WTC11 (cell line): ENCODE measurements at regions not wholly inside any gene's neighbourhood (a gene's known extent, or its start where the extent isn't known, plus 50 kb on each side); places are given as distances from the start of the nearest gene placed in this dataset.
A peak's percentile ranks its signal among the peaks of the same experiment; 100 is the strongest.

Source experiments
- ATAC-seq: fragments of 200-7000 bp; cut with Tn5 transposase; 2 replicates; pipeline ENCODE4 v1.10.0; 2021; ENCODE audit warnings: mild to moderate bottlenecking, moderate library complexity
- CTCF ChIA-PET: fragments of 300-600 bp; sonication (Branson Sonifier 250); formaldehyde crosslinking; loops from one replicate; lab custom pipeline; 2021; ENCODE audit warnings: antibody characterized with exemption; lab: Charles Lee
- POLR2A ChIA-PET: fragments of 350-600 bp; sonication (Branson Sonifier 250); formaldehyde crosslinking; loops from one replicate; lab custom pipeline; 2021; ENCODE audit warnings: antibody characterized with exemption; lab: Charles Lee
- DNase-seq: peaks from one replicate; pipeline ENCODE4 v3.0.0; 2021; ENCODE audit warnings: low spot score
- H3K27ac Mint-ChIP-seq: 2 replicates; pipeline ENCODE4 v1.8.0; 2021; ENCODE audit warnings: mixed read lengths
- H3K27me3 Mint-ChIP-seq: 2 replicates; pipeline ENCODE4 v1.8.0; 2021; ENCODE audit warnings: low read depth, mild to moderate bottlenecking, moderate library complexity, mixed read lengths
- H3K36me3 Mint-ChIP-seq: 2 replicates; pipeline ENCODE4 v1.8.0; 2021; ENCODE audit warnings: mixed read lengths
- H3K4me1 Mint-ChIP-seq: 2 replicates; pipeline ENCODE4 v1.8.0; 2022; ENCODE audit warnings: mixed read lengths
- H3K4me3 Mint-ChIP-seq: 2 replicates; pipeline ENCODE4 v1.8.0; 2021; ENCODE audit warnings: mild to moderate bottlenecking, moderate library complexity, mixed read lengths
- H3K9me3 Mint-ChIP-seq: 2 replicates; pipeline ENCODE4 v1.8.0; 2021; ENCODE audit warnings: mixed read lengths
- FOXJ3 ChIP-seq: sonication (generic); formaldehyde crosslinking; IDR thresholded peaks from 2 replicates; pipeline ENCODE4 v1.9.0; 2021; ENCODE audit warnings: missing genetic modification reagents, mild to moderate bottlenecking, borderline replicate concordance
- FOXK1 ChIP-seq: sonication (generic); formaldehyde crosslinking; IDR thresholded peaks from 2 replicates; pipeline ENCODE4 v1.8.0; 2022; ENCODE audit warnings: mild to moderate bottlenecking, moderate library complexity, missing genetic modification reagents
- JUN ChIP-seq: sonication (generic); formaldehyde crosslinking; IDR thresholded peaks from 2 replicates; pipeline ENCODE4 v1.8.0; 2023; ENCODE audit warnings: mild to moderate bottlenecking, missing genetic modification reagents
- NR3C1 ChIP-seq: sonication (generic); formaldehyde crosslinking; conservative IDR thresholded peaks from 2 replicates; pipeline ENCODE4 v1.8.1; 2023; ENCODE audit warnings: low read depth, mild to moderate bottlenecking, missing genetic modification reagents
- PRRX2 ChIP-seq: fragments of 250-450 bp; sonication (Bioruptor Pico); IDR thresholded peaks from 2 replicates; pipeline ENCODE4 v1.8.0; 2021; ENCODE audit warnings: mild to moderate bottlenecking
- RELA ChIP-seq: sonication (generic); formaldehyde crosslinking; IDR thresholded peaks from 2 replicates; pipeline ENCODE4 v1.8.1; 2022; ENCODE audit warnings: missing genetic modification reagents, mild to moderate bottlenecking, borderline replicate concordance
- TP53 ChIP-seq: sonication (generic); formaldehyde crosslinking; IDR thresholded peaks from 2 replicates; pipeline ENCODE4 v1.8.1; 2023; ENCODE audit warnings: mild to moderate bottlenecking, missing genetic modification reagents
- ZBTB21 ChIP-seq: sonication (generic); formaldehyde crosslinking; IDR thresholded peaks from 2 replicates; pipeline ENCODE4 v1.8.1; 2023; ENCODE audit warnings: mild to moderate bottlenecking, missing genetic modification reagents, borderline replicate concordance
- ZNF317 ChIP-seq: sonication (generic); formaldehyde crosslinking; IDR thresholded peaks from 2 replicates; pipeline ENCODE4 v1.8.1; 2023; ENCODE audit warnings: low read depth, mild to moderate bottlenecking, moderate library complexity, missing genetic modification reagents, borderline replicate concordance
- ZNF671 ChIP-seq: fragments of 250-450 bp; sonication (Bioruptor Pico); IDR thresholded peaks from 2 replicates; pipeline ENCODE4 v1.8.0; 2021; ENCODE audit warnings: mild to moderate bottlenecking
- TF ChIP-seq, protein P1 (sequence below): fragments of 250-450 bp; sonication (Bioruptor Pico); IDR thresholded peaks from 2 replicates; pipeline ENCODE4 v2.1.2; 2022; ENCODE audit warnings: mild to moderate bottlenecking, moderate library complexity
- TF ChIP-seq, protein P2 (sequence below): sonication (generic); formaldehyde crosslinking; conservative IDR thresholded peaks from 2 replicates; pipeline ENCODE4 v1.8.1; 2023; ENCODE audit warnings: mild to moderate bottlenecking, low read depth, missing genetic modification reagents, moderate library complexity
- TF ChIP-seq, protein P3 (sequence below): sonication (generic); formaldehyde crosslinking; IDR thresholded peaks from 2 replicates; pipeline ENCODE4 v1.8.1; 2023; ENCODE audit warnings: mild to moderate bottlenecking, missing genetic modification reagents, borderline replicate concordance
- TF ChIP-seq, protein P4 (sequence below): sonication (generic); formaldehyde crosslinking; IDR thresholded peaks from 2 replicates; pipeline ENCODE4 v1.8.0; 2022; ENCODE audit warnings: mild to moderate bottlenecking, missing genetic modification reagents
- TF ChIP-seq, protein P5 (sequence below): sonication (generic); formaldehyde crosslinking; IDR thresholded peaks from 2 replicates; pipeline ENCODE4 v1.8.1; 2022; ENCODE audit warnings: low read depth, mild to moderate bottlenecking, moderate library complexity, missing genetic modification reagents, borderline replicate concordance
- TF ChIP-seq, protein P6 (sequence below): fragments of 250-450 bp; sonication (Bioruptor Pico); IDR thresholded peaks from 2 replicates; pipeline ENCODE4 v1.9.0; 2021; ENCODE audit warnings: mild to moderate bottlenecking

DNA sequence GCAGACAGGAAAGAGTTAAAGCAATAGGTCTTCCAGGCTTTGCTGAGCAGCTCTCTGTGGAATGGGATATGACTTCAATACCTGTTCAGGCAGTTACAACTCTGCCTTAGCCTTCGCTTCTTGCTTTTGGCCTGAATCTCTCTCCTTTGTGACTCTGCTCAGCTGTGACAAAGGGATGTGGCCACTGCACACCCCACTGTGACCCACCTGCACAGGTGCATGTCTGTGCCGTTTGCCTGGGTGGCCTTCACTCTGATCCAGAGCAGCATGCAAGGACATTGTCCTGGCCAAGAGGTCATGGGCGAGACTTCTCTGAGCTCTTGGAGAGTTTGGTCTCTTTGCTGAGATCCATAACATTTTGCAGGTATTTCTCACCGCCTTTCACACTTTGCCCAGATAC, 891.3 kb downstream of the BRD1 start (continued):
- TF ChIP-seq ZBTB21 (CRISPR knock-in tag) = no peak
- TF ChIP-seq FOXJ3 (CRISPR knock-in tag) = no peak
- TF ChIP-seq PRRX2 (CRISPR knock-in tag) = no peak
- TF ChIP-seq, protein P1, sequence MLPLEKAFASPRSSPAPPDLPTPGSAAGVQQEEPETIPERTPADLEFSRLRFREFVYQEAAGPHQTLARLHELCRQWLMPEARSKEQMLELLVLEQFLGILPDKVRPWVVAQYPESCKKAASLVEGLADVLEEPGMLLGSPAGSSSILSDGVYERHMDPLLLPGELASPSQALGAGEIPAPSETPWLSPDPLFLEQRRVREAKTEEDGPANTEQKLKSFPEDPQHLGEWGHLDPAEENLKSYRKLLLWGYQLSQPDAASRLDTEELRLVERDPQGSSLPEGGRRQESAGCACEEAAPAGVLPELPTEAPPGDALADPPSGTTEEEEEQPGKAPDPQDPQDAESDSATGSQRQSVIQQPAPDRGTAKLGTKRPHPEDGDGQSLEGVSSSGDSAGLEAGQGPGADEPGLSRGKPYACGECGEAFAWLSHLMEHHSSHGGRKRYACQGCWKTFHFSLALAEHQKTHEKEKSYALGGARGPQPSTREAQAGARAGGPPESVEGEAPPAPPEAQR (CRISPR knock-in tag) = no peak
- TF ChIP-seq, protein P2, sequence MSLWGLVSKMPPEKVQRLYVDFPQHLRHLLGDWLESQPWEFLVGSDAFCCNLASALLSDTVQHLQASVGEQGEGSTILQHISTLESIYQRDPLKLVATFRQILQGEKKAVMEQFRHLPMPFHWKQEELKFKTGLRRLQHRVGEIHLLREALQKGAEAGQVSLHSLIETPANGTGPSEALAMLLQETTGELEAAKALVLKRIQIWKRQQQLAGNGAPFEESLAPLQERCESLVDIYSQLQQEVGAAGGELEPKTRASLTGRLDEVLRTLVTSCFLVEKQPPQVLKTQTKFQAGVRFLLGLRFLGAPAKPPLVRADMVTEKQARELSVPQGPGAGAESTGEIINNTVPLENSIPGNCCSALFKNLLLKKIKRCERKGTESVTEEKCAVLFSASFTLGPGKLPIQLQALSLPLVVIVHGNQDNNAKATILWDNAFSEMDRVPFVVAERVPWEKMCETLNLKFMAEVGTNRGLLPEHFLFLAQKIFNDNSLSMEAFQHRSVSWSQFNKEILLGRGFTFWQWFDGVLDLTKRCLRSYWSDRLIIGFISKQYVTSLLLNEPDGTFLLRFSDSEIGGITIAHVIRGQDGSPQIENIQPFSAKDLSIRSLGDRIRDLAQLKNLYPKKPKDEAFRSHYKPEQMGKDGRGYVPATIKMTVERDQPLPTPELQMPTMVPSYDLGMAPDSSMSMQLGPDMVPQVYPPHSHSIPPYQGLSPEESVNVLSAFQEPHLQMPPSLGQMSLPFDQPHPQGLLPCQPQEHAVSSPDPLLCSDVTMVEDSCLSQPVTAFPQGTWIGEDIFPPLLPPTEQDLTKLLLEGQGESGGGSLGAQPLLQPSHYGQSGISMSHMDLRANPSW (CRISPR knock-in tag) = no peak
- TF ChIP-seq, protein P3, sequence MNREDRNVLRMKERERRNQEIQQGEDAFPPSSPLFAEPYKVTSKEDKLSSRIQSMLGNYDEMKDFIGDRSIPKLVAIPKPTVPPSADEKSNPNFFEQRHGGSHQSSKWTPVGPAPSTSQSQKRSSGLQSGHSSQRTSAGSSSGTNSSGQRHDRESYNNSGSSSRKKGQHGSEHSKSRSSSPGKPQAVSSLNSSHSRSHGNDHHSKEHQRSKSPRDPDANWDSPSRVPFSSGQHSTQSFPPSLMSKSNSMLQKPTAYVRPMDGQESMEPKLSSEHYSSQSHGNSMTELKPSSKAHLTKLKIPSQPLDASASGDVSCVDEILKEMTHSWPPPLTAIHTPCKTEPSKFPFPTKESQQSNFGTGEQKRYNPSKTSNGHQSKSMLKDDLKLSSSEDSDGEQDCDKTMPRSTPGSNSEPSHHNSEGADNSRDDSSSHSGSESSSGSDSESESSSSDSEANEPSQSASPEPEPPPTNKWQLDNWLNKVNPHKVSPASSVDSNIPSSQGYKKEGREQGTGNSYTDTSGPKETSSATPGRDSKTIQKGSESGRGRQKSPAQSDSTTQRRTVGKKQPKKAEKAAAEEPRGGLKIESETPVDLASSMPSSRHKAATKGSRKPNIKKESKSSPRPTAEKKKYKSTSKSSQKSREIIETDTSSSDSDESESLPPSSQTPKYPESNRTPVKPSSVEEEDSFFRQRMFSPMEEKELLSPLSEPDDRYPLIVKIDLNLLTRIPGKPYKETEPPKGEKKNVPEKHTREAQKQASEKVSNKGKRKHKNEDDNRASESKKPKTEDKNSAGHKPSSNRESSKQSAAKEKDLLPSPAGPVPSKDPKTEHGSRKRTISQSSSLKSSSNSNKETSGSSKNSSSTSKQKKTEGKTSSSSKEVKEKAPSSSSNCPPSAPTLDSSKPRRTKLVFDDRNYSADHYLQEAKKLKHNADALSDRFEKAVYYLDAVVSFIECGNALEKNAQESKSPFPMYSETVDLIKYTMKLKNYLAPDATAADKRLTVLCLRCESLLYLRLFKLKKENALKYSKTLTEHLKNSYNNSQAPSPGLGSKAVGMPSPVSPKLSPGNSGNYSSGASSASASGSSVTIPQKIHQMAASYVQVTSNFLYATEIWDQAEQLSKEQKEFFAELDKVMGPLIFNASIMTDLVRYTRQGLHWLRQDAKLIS (CRISPR knock-in tag) = no peak

DNA sequence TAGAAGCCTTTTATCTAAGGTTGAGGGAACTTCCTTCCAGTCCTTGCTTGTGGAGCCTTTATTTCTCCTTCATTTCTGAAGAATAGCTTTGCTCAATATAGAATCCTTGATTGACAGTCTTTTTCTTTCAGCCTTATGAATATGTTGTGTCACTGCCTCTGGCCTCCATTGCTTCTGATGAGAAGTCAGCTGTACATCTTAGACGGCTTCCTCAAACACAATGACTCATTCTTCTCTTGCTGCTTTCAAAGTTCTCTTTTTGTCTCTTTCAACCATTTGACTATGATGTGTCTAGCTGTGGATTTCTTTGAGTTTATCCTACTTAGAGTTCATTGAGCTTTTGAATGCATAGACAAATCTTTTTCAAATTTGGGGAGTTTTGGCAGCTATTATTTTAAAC, 893.2 kb downstream of the BRD1 start:
- POLR2A ChIA-PET = no interaction called here
- no peak for ATAC-seq
- H3K9me3 Mint-ChIP-seq = peaks cover 34% of the 10 kb centered on the region
- peaks cover 25% of the 10 kb centered on the region for H3K36me3 Mint-ChIP-seq
- H3K27me3 Mint-ChIP-seq = peaks cover 4% of the 10 kb centered on the region
- DNase-seq = no peak
- TF ChIP-seq JUN (CRISPR knock-in tag) = no peak
- TF ChIP-seq ZNF317 = peak; percentile 96
- TF ChIP-seq, all 79 proteins: peak for 1
- Mint-ChIP-seq H3K4me1 (peaks cover 2% of the 10 kb centered on the region; the same call in 1 of the 2 replicates), H3K27ac (no peak overlapping the region), H3K4me3 (no peak overlapping the region)
- CTCF ChIA-PET = interaction anchor here (1.4 kb wide), 1 partner anchor 40 kb away, joined by 3 read pairs; no protein-coding TSS in a partner anchor

DNA sequence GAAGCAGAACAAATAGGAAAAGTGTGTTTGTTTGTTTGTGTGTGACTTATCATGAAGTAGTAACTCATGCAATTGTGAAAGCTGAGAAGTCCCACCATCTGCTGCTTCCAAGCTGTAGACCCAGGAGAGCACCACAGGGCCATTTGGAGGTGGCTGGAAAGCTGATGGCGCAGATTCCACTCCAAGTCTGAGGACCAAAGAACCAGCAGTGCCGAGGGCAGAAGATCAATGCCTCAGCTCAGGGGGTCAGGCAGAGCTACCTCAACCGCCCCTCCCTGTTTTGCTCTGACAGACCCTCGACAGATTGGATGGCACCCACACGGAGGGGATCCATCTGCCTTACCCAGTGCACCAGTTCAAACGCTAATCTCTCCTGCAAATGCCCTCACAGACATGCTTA, 896.2 kb downstream of the BRD1 start:
- ATAC-seq = no peak
- H3K4me3 Mint-ChIP-seq = no peak overlapping the region
- CTCF ChIA-PET = no interaction called here

More for the DNA sequence above, 896.2 kb downstream of the BRD1 start:
- TF ChIP-seq, protein P4, sequence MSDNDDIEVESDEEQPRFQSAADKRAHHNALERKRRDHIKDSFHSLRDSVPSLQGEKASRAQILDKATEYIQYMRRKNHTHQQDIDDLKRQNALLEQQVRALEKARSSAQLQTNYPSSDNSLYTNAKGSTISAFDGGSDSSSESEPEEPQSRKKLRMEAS (CRISPR knock-in tag) = no peak
- TF ChIP-seq, protein P5, sequence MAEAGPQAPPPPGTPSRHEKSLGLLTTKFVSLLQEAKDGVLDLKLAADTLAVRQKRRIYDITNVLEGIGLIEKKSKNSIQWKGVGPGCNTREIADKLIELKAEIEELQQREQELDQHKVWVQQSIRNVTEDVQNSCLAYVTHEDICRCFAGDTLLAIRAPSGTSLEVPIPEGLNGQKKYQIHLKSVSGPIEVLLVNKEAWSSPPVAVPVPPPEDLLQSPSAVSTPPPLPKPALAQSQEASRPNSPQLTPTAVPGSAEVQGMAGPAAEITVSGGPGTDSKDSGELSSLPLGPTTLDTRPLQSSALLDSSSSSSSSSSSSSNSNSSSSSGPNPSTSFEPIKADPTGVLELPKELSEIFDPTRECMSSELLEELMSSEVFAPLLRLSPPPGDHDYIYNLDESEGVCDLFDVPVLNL (CRISPR knock-in tag) = no peak
- TF ChIP-seq, protein P6, sequence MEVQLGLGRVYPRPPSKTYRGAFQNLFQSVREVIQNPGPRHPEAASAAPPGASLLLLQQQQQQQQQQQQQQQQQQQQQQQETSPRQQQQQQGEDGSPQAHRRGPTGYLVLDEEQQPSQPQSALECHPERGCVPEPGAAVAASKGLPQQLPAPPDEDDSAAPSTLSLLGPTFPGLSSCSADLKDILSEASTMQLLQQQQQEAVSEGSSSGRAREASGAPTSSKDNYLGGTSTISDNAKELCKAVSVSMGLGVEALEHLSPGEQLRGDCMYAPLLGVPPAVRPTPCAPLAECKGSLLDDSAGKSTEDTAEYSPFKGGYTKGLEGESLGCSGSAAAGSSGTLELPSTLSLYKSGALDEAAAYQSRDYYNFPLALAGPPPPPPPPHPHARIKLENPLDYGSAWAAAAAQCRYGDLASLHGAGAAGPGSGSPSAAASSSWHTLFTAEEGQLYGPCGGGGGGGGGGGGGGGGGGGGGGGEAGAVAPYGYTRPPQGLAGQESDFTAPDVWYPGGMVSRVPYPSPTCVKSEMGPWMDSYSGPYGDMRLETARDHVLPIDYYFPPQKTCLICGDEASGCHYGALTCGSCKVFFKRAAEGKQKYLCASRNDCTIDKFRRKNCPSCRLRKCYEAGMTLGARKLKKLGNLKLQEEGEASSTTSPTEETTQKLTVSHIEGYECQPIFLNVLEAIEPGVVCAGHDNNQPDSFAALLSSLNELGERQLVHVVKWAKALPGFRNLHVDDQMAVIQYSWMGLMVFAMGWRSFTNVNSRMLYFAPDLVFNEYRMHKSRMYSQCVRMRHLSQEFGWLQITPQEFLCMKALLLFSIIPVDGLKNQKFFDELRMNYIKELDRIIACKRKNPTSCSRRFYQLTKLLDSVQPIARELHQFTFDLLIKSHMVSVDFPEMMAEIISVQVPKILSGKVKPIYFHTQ (CRISPR knock-in tag) = no peak
- TF ChIP-seq TP53 (CRISPR knock-in tag) (no peak), NR3C1 (CRISPR knock-in tag) (no peak), FOXK1 (no peak), ZNF671 (CRISPR knock-in tag) (no peak), RELA (no peak)
- no peak for DNase-seq
- POLR2A ChIA-PET = no interaction called here
- Mint-ChIP-seq H3K4me1 (peaks cover 10% of the 10 kb centered on the region; the same call in 1 of the 2 replicates), H3K9me3 (peaks cover 27% of the 10 kb centered on the region), H3K27me3 (peaks cover 4% of the 10 kb centered on the region), H3K27ac (no peak overlapping the region), H3K36me3 (peaks cover 19% of the 10 kb centered on the region)
